HCT116 (cell line): ENCODE measurements at regions not wholly inside any gene's neighbourhood (a gene's known extent, or its start where the extent isn't known, plus 50 kb on each side); places are given as distances from the start of the nearest gene placed in this dataset.

Experiments
- ATAC-seq: fragments of 200-7000 bp; cut with Tn5 transposase; 2 replicates; pipeline ENCODE4 v1.9.1; 2020; ENCODE audit warnings: mild to moderate bottlenecking, moderate library complexity
- BruUV-seq: library from RNA; stranded (reverse); fragments of 400-500 nt; replicated peaks from 2 replicates; lab custom pipeline; 2021; lab: Mats Ljungman, UMichigan
- CTCF ChIA-PET: fragments of 300-600 bp; sonication (Branson Sonifier 250); formaldehyde crosslinking; loops from one replicate; lab custom pipeline; 2021; ENCODE audit warnings: antibody characterized with exemption; lab: Charles Lee
- POLR2A ChIA-PET: fragments of 300-600, 350-600 bp; sonication (Branson Sonifier 250); formaldehyde crosslinking; loops from one replicate; lab custom pipeline; 2021; ENCODE audit warnings: antibody characterized with exemption; lab: Charles Lee
- RAD21 ChIA-PET, 2 experiments: fragments of 300-600 bp; sonication (Branson Sonifier 250); formaldehyde crosslinking; loops; one replicate each; lab custom pipeline; 2023; ENCODE audit warnings: low total read pairs in 2 of 2; ENCODE audit not compliant: uncharacterized antibody in 2 of 2, unreplicated experiment in 2 of 2, low non-redundant PET in 1 of 2; lab: Charles Lee
- DNase-seq: peaks from one replicate; pipeline ENCODE4 v3.0.0-alpha.2; 2010; ENCODE audit warnings: low read depth, low spot score
- H2AFZ ChIP-seq: fragments of 200-600 bp; shearing (Covaris generic), sonication (generic); 2 replicates; pipeline ENCODE4 v1.6.1; 2017; ENCODE audit warnings: low read depth, mixed run types, mixed read lengths, antibody characterized with exemption, low read length; ENCODE audit not compliant: poor library complexity, severe bottlenecking
- H3K27ac ChIP-seq: 2 replicates; pipeline ENCODE4 v1.5.1; 2012; ENCODE audit warnings: low read depth, low read length
- H3K27me3 ChIP-seq: fragments of 200-600 bp; sonication (generic); 2 replicates; pipeline ENCODE4 v1.6.1; 2016; ENCODE audit warnings: mixed run types, low read length, mixed read lengths; ENCODE audit not compliant: insufficient read depth
- H3K36me3 ChIP-seq, 2 experiments: fragments of 200-500 bp in 1 of 2; fragments of 200-600 bp in 1 of 2; sonication (Bioruptor generic) in 1 of 2; sonication (generic) in 1 of 2; 2 replicates each; pipeline versions ENCODE4 v1.5.1 to v1.6.1; 2014 to 2016; ENCODE audit warnings: low read length in 2 of 2, inconsistent platforms in 1 of 2, mixed read lengths in 1 of 2, mixed run types in 1 of 2; ENCODE audit not compliant: insufficient read depth in 2 of 2, control insufficient read depth in 1 of 2
- H3K4me1 ChIP-seq, 2 experiments: fragments of 200-600 bp in 1 of 2; sonication (generic) in 1 of 2; 2 replicates each; pipeline versions ENCODE4 v1.5.1 to v1.6.1; 2012 to 2017; ENCODE audit warnings: low read length in 2 of 2, inconsistent platforms in 1 of 2, mild to moderate bottlenecking in 1 of 2, mixed read lengths in 1 of 2, mixed run types in 1 of 2, moderate library complexity in 1 of 2; ENCODE audit not compliant: insufficient read depth in 2 of 2, control insufficient read depth in 1 of 2
- H3K4me2 ChIP-seq: fragments of 200-600 bp; sonication (generic); 2 replicates; pipeline ENCODE4 v1.6.1; 2017; ENCODE audit warnings: mixed run types, low read length, mixed read lengths
- H3K4me3 ChIP-seq, 2 experiments: fragments of 200-600 bp in 1 of 2; sonication (generic) in 1 of 2; replicated peaks in 1 of 2; 2 replicates each; pipeline ENCODE4 v1.5.1; 2011 to 2016; ENCODE audit warnings: low read length in 2 of 2, control low read depth in 1 of 2, low read depth in 1 of 2, mild to moderate bottlenecking in 1 of 2, mixed read lengths in 1 of 2, mixed run types in 1 of 2
- H3K79me2 ChIP-seq: fragments of 200-600 bp; sonication (generic); 2 replicates; pipeline ENCODE4 v1.6.1; 2017; ENCODE audit warnings: mild to moderate bottlenecking, mixed run types, low read length, moderate library complexity, mixed read lengths; ENCODE audit not compliant: insufficient read depth
- H3K9ac ChIP-seq: fragments of 200-600 bp; sonication (generic); 2 replicates; pipeline ENCODE4 v1.6.1; 2016; ENCODE audit warnings: low read length, mixed read lengths
- H3K9me2 ChIP-seq: fragments of 200-600 bp; sonication (generic), shearing (Covaris generic); 2 replicates; pipeline ENCODE4 v1.6.1; 2017; ENCODE audit warnings: mixed run types, mild to moderate bottlenecking, moderate library complexity; ENCODE audit not compliant: insufficient read depth
- H3K9me3 ChIP-seq, 2 experiments: fragments of 200-500 bp in 1 of 2; fragments of 200-600 bp in 1 of 2; sonication (Bioruptor generic) in 1 of 2; sonication (generic) in 1 of 2; 2 replicates each; pipeline ENCODE4 v1.6.1; 2014 to 2017; ENCODE audit warnings: low read length in 2 of 2, mixed read lengths in 2 of 2, inconsistent platforms in 1 of 2, low read depth in 1 of 2, mild to moderate bottlenecking in 1 of 2, mixed run types in 1 of 2, moderate library complexity in 1 of 2; ENCODE audit not compliant: control insufficient read depth in 1 of 2, insufficient read depth in 1 of 2
- H4K20me1 ChIP-seq: fragments of 200-600 bp; sonication (generic), shearing (Covaris generic); 2 replicates; pipeline ENCODE4 v1.6.1; 2017; ENCODE audit warnings: mixed run types, mild to moderate bottlenecking, moderate library complexity; ENCODE audit not compliant: insufficient read depth
- ELF1 ChIP-seq: IDR thresholded peaks from 2 replicates; pipeline ENCODE4 v1.6.1; 2012; ENCODE audit warnings: low read depth, borderline replicate concordance
- EZH2 ChIP-seq: fragments of 200-600 bp; sonication (generic); IDR thresholded peaks from 2 replicates; pipeline ENCODE4 v1.6.1; 2017; ENCODE audit warnings: antibody characterized with exemption, mixed run types
- FOSL1 ChIP-seq: IDR thresholded peaks from 2 replicates; pipeline ENCODE4 v1.6.1; 2012; ENCODE audit warnings: low read depth
- TCF7L2 ChIP-seq: IDR thresholded peaks from 2 replicates; pipeline ENCODE4 v1.7.0; 2011; ENCODE audit warnings: borderline replicate concordance, inconsistent platforms; ENCODE audit not compliant: insufficient read depth, insufficient read length; ENCODE audit errors: extremely low read depth
- YY1 ChIP-seq: IDR thresholded peaks from 2 replicates; pipeline ENCODE4 v1.6.1; 2011; ENCODE audit warnings: low read length, low read depth, moderate library complexity, mild to moderate bottlenecking; ENCODE audit not compliant: insufficient replicate concordance; ENCODE audit errors: extremely low read depth
- intact Hi-C: fragments of 100-400 bp; cut with micrococcal nuclease; formaldehyde crosslinking; loops from 2 replicates; pipeline ENCODE4 v1.10.0; 2022
- TF ChIP-seq, protein P1 (sequence below): IDR thresholded peaks from 2 replicates; pipeline ENCODE4 v1.6.1; 2012; ENCODE audit warnings: low read depth
- TF ChIP-seq, protein P2 (sequence below): IDR thresholded peaks from 2 replicates; pipeline ENCODE4 v1.6.1; 2012

DNA sequence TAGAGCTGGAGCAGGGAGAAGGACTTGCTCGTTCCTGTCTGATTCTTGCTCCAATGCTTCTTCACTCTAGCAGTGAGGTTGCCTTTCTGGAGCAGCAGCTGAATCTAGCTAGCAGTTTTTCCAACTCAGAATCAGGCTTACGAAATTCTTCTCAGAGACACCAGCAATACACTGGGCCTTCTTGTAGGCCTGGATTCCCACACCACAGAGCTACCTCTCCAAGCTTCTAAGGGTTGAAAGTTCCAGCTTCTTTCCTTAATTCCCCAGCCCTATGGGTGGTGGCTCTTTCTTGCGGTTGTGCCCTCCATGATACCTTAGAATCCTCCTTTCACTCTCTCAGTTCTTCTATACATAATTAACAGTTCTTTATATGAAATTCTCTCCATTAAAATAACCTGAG, 586.6 kb downstream of the INHBA start:
- H3K4me3 ChIP-seq: no peak overlapping the region
- H3K9me2 ChIP-seq: no peaks in the 10 kb centered on the region
- no peaks in the 10 kb centered on the region for H3K36me3 ChIP-seq
- H3K27me3 ChIP-seq: no peaks in the 10 kb centered on the region
- H3K4me1 ChIP-seq: no peaks in the 10 kb centered on the region
- H3K79me2 ChIP-seq: no peaks in the 10 kb centered on the region
- H3K4me2 ChIP-seq: no peak overlapping the region
- CTCF ChIA-PET: no interaction called here
- H3K9ac ChIP-seq: no peak overlapping the region
- no peak for TF ChIP-seq ELF1
- no peak for TF ChIP-seq TCF7L2
- TF ChIP-seq, protein P1, sequence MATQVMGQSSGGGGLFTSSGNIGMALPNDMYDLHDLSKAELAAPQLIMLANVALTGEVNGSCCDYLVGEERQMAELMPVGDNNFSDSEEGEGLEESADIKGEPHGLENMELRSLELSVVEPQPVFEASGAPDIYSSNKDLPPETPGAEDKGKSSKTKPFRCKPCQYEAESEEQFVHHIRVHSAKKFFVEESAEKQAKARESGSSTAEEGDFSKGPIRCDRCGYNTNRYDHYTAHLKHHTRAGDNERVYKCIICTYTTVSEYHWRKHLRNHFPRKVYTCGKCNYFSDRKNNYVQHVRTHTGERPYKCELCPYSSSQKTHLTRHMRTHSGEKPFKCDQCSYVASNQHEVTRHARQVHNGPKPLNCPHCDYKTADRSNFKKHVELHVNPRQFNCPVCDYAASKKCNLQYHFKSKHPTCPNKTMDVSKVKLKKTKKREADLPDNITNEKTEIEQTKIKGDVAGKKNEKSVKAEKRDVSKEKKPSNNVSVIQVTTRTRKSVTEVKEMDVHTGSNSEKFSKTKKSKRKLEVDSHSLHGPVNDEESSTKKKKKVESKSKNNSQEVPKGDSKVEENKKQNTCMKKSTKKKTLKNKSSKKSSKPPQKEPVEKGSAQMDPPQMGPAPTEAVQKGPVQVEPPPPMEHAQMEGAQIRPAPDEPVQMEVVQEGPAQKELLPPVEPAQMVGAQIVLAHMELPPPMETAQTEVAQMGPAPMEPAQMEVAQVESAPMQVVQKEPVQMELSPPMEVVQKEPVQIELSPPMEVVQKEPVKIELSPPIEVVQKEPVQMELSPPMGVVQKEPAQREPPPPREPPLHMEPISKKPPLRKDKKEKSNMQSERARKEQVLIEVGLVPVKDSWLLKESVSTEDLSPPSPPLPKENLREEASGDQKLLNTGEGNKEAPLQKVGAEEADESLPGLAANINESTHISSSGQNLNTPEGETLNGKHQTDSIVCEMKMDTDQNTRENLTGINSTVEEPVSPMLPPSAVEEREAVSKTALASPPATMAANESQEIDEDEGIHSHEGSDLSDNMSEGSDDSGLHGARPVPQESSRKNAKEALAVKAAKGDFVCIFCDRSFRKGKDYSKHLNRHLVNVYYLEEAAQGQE: no peak
- no peak for TF ChIP-seq EZH2
- no peak for TF ChIP-seq FOSL1
- no peak for TF ChIP-seq YY1
- TF ChIP-seq, protein P2, sequence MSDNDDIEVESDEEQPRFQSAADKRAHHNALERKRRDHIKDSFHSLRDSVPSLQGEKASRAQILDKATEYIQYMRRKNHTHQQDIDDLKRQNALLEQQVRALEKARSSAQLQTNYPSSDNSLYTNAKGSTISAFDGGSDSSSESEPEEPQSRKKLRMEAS: no peak
- no peaks in the 10 kb centered on the region for H4K20me1 ChIP-seq
- intact Hi-C loops: no loop called here
- POLR2A ChIA-PET: interaction anchor here (1.0 kb wide), 1 partner anchor 9 kb away, joined by 4 read pairs; no protein-coding TSS in a partner anchor
- H2AFZ ChIP-seq: no peak overlapping the region
- H3K9me3 ChIP-seq: 0 out of 4 replicates have a peak, but pooled peaks cover 0 to 3% of the 10 kb centered on the region in 2 experiments
- DNase-seq (no peak), ATAC-seq (no peak)
- no peak overlapping the region for H3K27ac ChIP-seq
- no TSS peak for BruUV-seq
- RAD21 ChIA-PET: no interaction called here
